Endothelial cell of umbilical vein (primary cell): ENCODE measurements at regions not wholly inside any gene's neighbourhood (a gene's known extent, or its start where the extent isn't known, plus 50 kb on each side); places are given as distances from the start of the nearest gene placed in this dataset.

Experiments
- BruUV-seq: library from RNA; stranded (reverse); fragments of 400-500 nt; replicated peaks from 2 replicates; lab custom pipeline; 2021; lab: Mats Ljungman, UMichigan
- CTCF ChIA-PET: fragments of 300-600, 350-600 bp; sonication (Branson Sonifier 250); formaldehyde crosslinking; loops from one replicate; lab custom pipeline; 2021; ENCODE audit warnings: antibody characterized with exemption, inconsistent platforms; lab: Charles Lee
- POLR2A ChIA-PET: fragments of 300-600, 350-600 bp; sonication (Branson Sonifier 250); formaldehyde crosslinking; loops from one replicate; lab custom pipeline; 2021; ENCODE audit warnings: antibody characterized with exemption, inconsistent platforms; lab: Charles Lee
- DNase-seq: peaks from one replicate; pipeline ENCODE4 v3.0.0-alpha.2; 2011; ENCODE audit warnings: low read depth, low spot score
- FAIRE-seq: peaks from 2 replicates; lab custom pipeline; 2011; peaks lifted over from hg19 to GRCh38; lab: Jason Lieb, UNC
- H2AFZ ChIP-seq: 2 replicates; pipeline ENCODE4 v1.6.0; 2012; ENCODE audit warnings: low read depth, low read length, control low read depth, inconsistent platforms
- H3K27ac ChIP-seq: 2 replicates; pipeline ENCODE4 v1.5.1; 2011; ENCODE audit warnings: low read depth, mild to moderate bottlenecking, control low read depth, low read length, moderate library complexity; ENCODE audit not compliant: insufficient read depth
- H3K27me3 ChIP-seq, 2 experiments: 2 replicates each; pipeline versions ENCODE4 v1.6.0 to v1.6.1; 2011; ENCODE audit warnings: low read length in 2 of 2, mixed read lengths in 1 of 2; ENCODE audit not compliant: control insufficient read depth in 2 of 2, insufficient read depth in 2 of 2
- H3K36me3 ChIP-seq, 2 experiments: 2 replicates in 1 of 2; 3 replicates in 1 of 2; pipeline ENCODE4 v1.5.1; 2011; ENCODE audit warnings: low read length in 2 of 2, mild to moderate bottlenecking in 1 of 2, moderate library complexity in 1 of 2; ENCODE audit not compliant: control insufficient read depth in 2 of 2, insufficient read depth in 2 of 2; ENCODE audit errors: extremely low read depth in 1 of 2
- H3K4me1 ChIP-seq: 3 replicates; pipeline ENCODE4 v1.5.1; 2011; ENCODE audit warnings: mild to moderate bottlenecking, low read length; ENCODE audit not compliant: control insufficient read depth, insufficient read depth; ENCODE audit errors: extremely low read depth
- H3K4me2 ChIP-seq: 2 replicates; pipeline ENCODE4 v1.6.1; 2011; ENCODE audit warnings: low read length, control low read depth, mixed read lengths; ENCODE audit not compliant: insufficient read depth
- H3K4me3 ChIP-seq, 3 experiments: fragments of 200-600 bp in 1 of 3; sonication (generic), shearing (Covaris generic) in 1 of 3; replicated peaks in 1 of 3; 2 replicates each; pipeline ENCODE4 v1.5.1; 2011 to 2016; ENCODE audit warnings: control low read depth in 3 of 3, low read length in 3 of 3, mild to moderate bottlenecking in 2 of 3, inconsistent platforms in 1 of 3, low read depth in 1 of 3, moderate library complexity in 1 of 3; ENCODE audit not compliant: insufficient read depth in 1 of 3
- H3K79me2 ChIP-seq: 2 replicates; pipeline ENCODE4 v1.6.0; 2012; ENCODE audit warnings: low read length, inconsistent platforms; ENCODE audit not compliant: control insufficient read depth, insufficient read depth
- H3K9ac ChIP-seq: replicated peaks from 2 replicates; pipeline ENCODE3; 2011; ENCODE audit warnings: low read length, control low read depth; ENCODE audit not compliant: insufficient read depth; ENCODE audit errors: extremely low read depth
- H3K9me1 ChIP-seq: replicated peaks from 3 replicates; pipeline ENCODE4 v1.6.0; 2011; ENCODE audit warnings: mild to moderate bottlenecking, low read length; ENCODE audit not compliant: control insufficient read depth, insufficient read depth; ENCODE audit errors: extremely low read depth
- H3K9me3 ChIP-seq: replicated peaks from 2 replicates; pipeline ENCODE4 v1.5.1; 2012; ENCODE audit warnings: low read length, inconsistent platforms; ENCODE audit not compliant: control insufficient read depth, insufficient read depth
- H4K20me1 ChIP-seq: replicated peaks from 2 replicates; pipeline ENCODE3; 2011; ENCODE audit warnings: mild to moderate bottlenecking, low read length; ENCODE audit not compliant: control insufficient read depth, insufficient read depth; ENCODE audit errors: extremely low read depth
- EZH2 ChIP-seq: IDR thresholded peaks from 2 replicates; pipeline ENCODE4 v1.6.1; 2012; ENCODE audit warnings: borderline replicate concordance, low read depth, mild to moderate bottlenecking, moderate library complexity, low read length, inconsistent platforms; ENCODE audit not compliant: severe bottlenecking
- FOS ChIP-seq: IDR thresholded peaks from 2 replicates; pipeline ENCODE4 v1.6.1; 2011; ENCODE audit warnings: mild to moderate bottlenecking, low read length, moderate library complexity, borderline replicate concordance; ENCODE audit not compliant: insufficient read depth
- GATA2 ChIP-seq: IDR thresholded peaks from 2 replicates; pipeline ENCODE4 v1.7.0; 2011; ENCODE audit warnings: low read depth, mild to moderate bottlenecking, moderate library complexity, mixed read lengths, low read length; ENCODE audit not compliant: insufficient read length, insufficient read depth
- JUN ChIP-seq: IDR thresholded peaks from 2 replicates; pipeline ENCODE4 v1.6.1; 2011; ENCODE audit warnings: borderline replicate concordance, low read depth; ENCODE audit not compliant: insufficient read length, insufficient read depth
- MYC ChIP-seq: IDR thresholded peaks from one replicate; pipeline ENCODE4 v1.6.1; 2011; ENCODE audit warnings: mild to moderate bottlenecking, low read depth, low read length
- POLR2A ChIP-seq: IDR thresholded peaks from 2 replicates; pipeline ENCODE4 v1.6.1; 2012; ENCODE audit warnings: low read depth, mild to moderate bottlenecking, control low read depth, low read length
- POLR2AphosphoS5 ChIP-seq: IDR thresholded peaks from 2 replicates; pipeline ENCODE4 v1.6.1; 2012; ENCODE audit warnings: low read depth, mild to moderate bottlenecking, control low read depth, low read length, moderate library complexity; ENCODE audit not compliant: insufficient read depth
- dilution Hi-C: fragments of 300-500 bp; cut with MboI; formaldehyde crosslinking; loops from one replicate; pipeline ENCODE4 v1.15.0; 2019; ENCODE audit warnings: low sequenced_read_pairs; ENCODE audit not compliant: extremely low pct_ligation_motif_present
- intact Hi-C: fragments of 100-400 bp; cut with micrococcal nuclease; formaldehyde crosslinking; loops from one replicate; pipeline ENCODE4 v1.10.0; 2022
- TF ChIP-seq, protein P1 (sequence below), 2 donors: IDR thresholded peaks; 1 replicate in 1 of 2; 2 replicates in 1 of 2; pipeline ENCODE4 v1.5.1; 2011; ENCODE audit warnings: low read length in 2 of 2, mild to moderate bottlenecking in 2 of 2, moderate library complexity in 2 of 2, control low read depth in 1 of 2, inconsistent platforms in 1 of 2, low read depth in 1 of 2; ENCODE audit not compliant: insufficient read depth in 1 of 2; ENCODE audit errors: extremely low read depth in 1 of 2
- TF ChIP-seq, protein P2 (sequence below): IDR thresholded peaks from 2 replicates; pipeline ENCODE4 v1.6.1; 2011; ENCODE audit not compliant: insufficient read depth, insufficient read length

DNA sequence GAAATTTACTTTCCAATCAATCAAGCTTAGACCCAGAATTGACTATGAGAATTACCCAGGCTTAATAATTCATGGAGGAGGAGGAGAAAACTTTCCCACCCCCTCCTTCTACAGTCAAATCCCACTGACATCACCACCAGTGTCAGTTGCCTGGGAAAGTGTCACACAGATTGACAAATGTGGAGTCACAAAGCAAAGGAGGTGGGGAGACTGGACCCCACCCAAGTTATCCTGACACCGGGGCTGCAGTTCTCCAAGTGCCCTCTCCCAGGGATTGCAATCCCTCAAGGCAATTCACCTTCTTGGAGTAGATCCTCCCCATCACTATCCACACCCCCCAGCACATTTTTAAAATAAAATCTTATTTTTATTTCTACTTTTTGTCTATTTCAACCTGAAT lies 100.2 kb upstream of the CDH11 start:
- DNase-seq (no peak), FAIRE-seq (no peak)
- no peaks in the 10 kb centered on the region for H3K36me3 ChIP-seq
- dilution Hi-C loops (no loop called here), intact Hi-C loops (no loop called here)
- H3K27ac ChIP-seq: no peak overlapping the region
- CTCF ChIA-PET: no interaction called here
- H3K27me3 ChIP-seq: no peaks in the 10 kb centered on the region
- no TSS peak for BruUV-seq
- H4K20me1 ChIP-seq: no peaks in the 10 kb centered on the region
- no peaks in the 10 kb centered on the region for H3K79me2 ChIP-seq
- no peak overlapping the region for H2AFZ ChIP-seq
- no peaks in the 10 kb centered on the region for H3K9me3 ChIP-seq
- H3K9ac ChIP-seq: no peak overlapping the region
- H3K4me2 ChIP-seq: no peak overlapping the region
- no peaks in the 10 kb centered on the region for H3K9me1 ChIP-seq
- TF ChIP-seq JUN (no peak), POLR2A (no peak), MYC (no peak), GATA2 (no peak), FOS (no peak), POLR2AphosphoS5 (no peak), EZH2 (no peak)
- TF ChIP-seq, protein P1, sequence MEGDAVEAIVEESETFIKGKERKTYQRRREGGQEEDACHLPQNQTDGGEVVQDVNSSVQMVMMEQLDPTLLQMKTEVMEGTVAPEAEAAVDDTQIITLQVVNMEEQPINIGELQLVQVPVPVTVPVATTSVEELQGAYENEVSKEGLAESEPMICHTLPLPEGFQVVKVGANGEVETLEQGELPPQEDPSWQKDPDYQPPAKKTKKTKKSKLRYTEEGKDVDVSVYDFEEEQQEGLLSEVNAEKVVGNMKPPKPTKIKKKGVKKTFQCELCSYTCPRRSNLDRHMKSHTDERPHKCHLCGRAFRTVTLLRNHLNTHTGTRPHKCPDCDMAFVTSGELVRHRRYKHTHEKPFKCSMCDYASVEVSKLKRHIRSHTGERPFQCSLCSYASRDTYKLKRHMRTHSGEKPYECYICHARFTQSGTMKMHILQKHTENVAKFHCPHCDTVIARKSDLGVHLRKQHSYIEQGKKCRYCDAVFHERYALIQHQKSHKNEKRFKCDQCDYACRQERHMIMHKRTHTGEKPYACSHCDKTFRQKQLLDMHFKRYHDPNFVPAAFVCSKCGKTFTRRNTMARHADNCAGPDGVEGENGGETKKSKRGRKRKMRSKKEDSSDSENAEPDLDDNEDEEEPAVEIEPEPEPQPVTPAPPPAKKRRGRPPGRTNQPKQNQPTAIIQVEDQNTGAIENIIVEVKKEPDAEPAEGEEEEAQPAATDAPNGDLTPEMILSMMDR (IDR thresholded peaks at IDR 0.05; ENCODE audit: extremely low read depth in 1 of 2, insufficient read depth in 1 of 2, low read depth in 1 of 2, low read length in 2 of 2): no peak
- TF ChIP-seq, protein P2, sequence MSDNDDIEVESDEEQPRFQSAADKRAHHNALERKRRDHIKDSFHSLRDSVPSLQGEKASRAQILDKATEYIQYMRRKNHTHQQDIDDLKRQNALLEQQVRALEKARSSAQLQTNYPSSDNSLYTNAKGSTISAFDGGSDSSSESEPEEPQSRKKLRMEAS: no peak
- no peaks in the 10 kb centered on the region for H3K4me1 ChIP-seq
- no peak overlapping the region for H3K4me3 ChIP-seq
- POLR2A ChIA-PET: no interaction called here
